Sciatic nerve (tissue), 2 donors: ENCODE measurements at regions not wholly inside any gene's neighbourhood (a gene's known extent, or its start where the extent isn't known, plus 50 kb on each side); places are given as distances from the start of the nearest gene placed in this dataset.
"Not testable (repeated sequence)": the region's sequence is repeated elsewhere in the genome, so short reads cannot be mapped to it uniquely, and the experiment has no call there.

Source experiments
- ATAC-seq: fragments of 200-7000 bp; cut with Tn5 transposase; one replicate; pipeline ENCODE4 v1.9.1; 2020; ENCODE audit warnings: mild to moderate bottlenecking, moderate library complexity
- DNase-seq: peaks from one replicate; pipeline ENCODE4 v3.0.0-alpha.2; 2020; ENCODE audit warnings: low spot score
- intact Hi-C: fragments of 100-400 bp; cut with DNase I; formaldehyde crosslinking; loops from one replicate; pipeline ENCODE4 v1.14.2; 2022
- donor health status: DM: no; HTN: no; CAD: no.
- donor health status: DM: no; HTN: no; CAD: no.

DNA sequence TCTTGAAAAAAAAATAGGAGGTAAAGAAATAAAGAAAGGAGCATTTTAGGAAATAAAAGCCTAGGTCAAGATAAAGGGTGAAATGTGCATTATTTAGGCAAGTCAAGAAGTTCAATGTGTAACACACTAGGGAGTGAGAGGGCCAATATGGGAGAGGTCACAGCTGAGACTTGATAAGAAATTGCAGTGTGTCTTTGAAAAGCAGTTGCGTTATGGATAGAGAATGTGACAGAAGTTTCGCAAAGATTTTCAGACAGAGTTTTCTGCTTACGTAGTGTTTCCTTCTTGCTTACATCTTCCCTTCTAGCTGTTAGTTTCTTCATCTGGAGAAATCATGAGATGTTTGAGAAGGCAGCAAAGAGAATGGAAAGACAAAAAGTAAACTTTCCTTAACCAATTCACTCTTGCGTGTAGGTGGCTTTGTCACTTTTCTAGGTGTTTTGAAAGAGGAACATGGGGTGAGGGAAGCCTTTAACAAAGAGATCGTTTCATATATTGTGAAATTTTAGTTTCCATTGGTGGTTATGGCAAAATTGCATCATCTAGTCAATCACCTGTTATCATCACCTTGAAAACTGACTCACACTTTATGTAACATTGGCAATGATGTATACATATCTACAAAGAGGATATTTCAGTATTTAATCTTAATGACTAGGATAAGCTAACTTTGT, 975.5 kb downstream of the OLFM4 start:
- intact Hi-C loops, result no loop called here
- DNase-seq, result no peak
- ATAC-seq, result no peak

- no peak for DNase-seq
- no peak for ATAC-seq
- intact Hi-C loops, result no loop called here
Measured at GRCh38 chr13:54016542-54016941, 987.9 kb downstream of the OLFM4 start.

DNA sequence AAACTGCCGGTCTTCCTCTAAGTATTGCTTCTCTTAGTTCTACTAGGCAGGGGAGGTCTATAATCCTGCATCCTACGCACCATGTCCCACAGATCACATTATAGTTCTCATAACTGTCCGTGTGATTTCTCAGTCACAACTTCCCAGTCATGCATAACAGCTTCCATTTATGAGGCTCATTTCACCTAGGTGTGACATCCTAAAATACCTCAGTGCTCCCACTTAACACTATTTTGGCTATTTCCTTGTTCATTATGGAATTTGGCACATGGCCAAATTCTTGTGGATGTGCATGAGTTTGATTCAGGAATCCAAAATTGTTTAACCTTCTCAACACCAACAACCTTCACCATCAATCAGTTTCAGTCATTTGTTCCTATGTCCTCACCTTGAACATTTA, 989.9 kb downstream of the OLFM4 start:
- intact Hi-C loops, result no loop called here
- DNase-seq (no peak), ATAC-seq (no peak)

GRCh38 chr13:54029226-54029625, 1000.6 kb downstream of the OLFM4 start:
- DNase-seq (no peak), ATAC-seq (no peak)
- intact Hi-C loops, result no loop called here

DNA sequence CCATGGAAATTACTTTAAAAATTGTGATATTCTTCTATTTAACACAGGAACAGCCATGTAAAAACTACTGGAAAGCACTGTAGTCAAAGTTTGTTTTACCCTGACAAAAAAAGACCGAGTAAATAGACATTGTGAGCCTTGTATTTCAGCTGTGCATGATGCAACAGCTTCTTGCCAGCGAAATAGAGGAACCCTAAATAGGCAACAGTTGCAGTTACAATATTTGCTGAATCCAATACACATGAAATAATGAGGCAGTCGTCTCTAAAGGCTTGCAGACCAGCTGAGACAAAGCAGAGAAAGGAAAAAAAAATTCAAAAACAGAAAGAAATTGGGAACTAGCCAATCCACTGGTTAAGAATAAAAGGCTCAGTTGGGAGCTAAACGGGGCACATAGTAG, 1001.1 kb downstream of the OLFM4 start:
- ATAC-seq (peak; percentile 44), DNase-seq (no peak)
- intact Hi-C loops, result no loop called here

DNA sequence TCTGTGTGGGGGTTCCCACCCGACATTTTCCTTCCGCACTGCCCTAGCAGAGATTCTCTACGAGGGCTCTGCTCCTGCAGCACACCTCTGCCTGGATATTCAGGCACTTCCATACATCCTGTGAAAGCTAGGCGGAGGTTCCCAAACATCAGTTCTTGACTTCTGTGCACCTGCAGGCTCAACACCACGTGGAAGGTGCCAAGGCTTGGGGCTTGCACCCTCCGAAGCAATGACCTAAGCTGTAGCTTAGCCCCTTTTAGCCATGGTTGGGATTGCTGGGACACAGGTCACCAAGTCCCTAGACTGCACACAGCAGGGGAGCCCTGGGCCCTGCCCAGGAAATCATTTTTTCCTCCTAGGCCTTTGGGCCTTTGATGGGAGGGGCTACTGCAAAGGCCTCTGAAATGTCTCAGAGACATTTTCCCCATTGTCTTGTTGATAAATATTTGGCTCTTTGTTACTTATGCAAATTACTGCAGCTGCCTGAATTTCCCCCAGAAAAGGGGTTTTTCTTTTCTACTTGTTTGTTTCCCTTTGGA, 1004.8 kb downstream of the OLFM4 start:
- DNase-seq (no peak), ATAC-seq (no peak)
- intact Hi-C loops, result no loop called here

DNA sequence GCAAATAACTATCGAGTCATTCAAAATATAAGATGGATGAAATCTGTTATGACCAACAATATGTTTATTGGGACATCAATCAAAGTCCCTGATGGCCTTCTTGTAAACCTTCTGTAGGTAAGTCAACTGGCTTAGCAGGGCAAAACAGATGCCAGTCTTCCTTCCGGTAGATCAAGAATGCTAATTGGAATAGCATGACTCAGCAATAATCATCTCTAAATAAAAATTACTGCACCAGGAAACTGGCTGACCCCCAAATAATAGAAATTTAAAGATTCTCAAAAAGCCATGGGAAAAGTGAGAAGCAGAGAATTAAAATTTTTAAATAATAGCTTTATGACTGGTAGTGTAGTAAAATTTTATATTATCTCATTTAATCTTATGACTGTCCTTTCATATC, 1005.4 kb downstream of the OLFM4 start:
- DNase-seq (no peak), ATAC-seq (no peak)
- intact Hi-C loops, result no loop called here

- ATAC-seq, DNase-seq, intact Hi-C loops: not testable (repeated sequence)
Measured at GRCh38 chr13:54057416-54057815, 1028.8 kb downstream of the OLFM4 start.

- DNase-seq, intact Hi-C loops, ATAC-seq: not testable (repeated sequence)
Measured at GRCh38 chr13:54069958-54070357, 1041.3 kb downstream of the OLFM4 start.

DNA sequence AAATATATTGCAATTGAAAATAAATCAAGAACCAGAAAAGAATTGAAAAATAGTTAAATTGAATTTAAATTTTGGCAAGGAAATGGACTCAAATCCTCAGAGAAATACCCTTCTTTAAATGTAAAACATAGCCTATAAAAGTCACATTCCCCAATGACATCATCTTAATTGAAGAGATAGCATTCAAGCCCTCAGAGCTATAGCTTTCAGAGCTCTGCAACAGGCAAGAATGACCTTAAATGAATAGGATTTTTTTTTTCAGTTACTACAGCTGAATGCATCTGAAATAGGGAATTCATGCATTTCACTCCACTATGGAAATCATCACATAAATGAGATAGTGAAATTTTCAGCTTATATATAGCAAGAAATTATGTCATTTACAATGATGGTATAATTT, 1049.0 kb downstream of the OLFM4 start:
- DNase-seq, result no peak
- ATAC-seq, result no peak
- intact Hi-C loops, result no loop called here

- no peak for DNase-seq
- no peak for ATAC-seq
- intact Hi-C loops, result no loop called here
Measured at GRCh38 chr13:54078271-54078870, 1049.8 kb downstream of the OLFM4 start.

DNA sequence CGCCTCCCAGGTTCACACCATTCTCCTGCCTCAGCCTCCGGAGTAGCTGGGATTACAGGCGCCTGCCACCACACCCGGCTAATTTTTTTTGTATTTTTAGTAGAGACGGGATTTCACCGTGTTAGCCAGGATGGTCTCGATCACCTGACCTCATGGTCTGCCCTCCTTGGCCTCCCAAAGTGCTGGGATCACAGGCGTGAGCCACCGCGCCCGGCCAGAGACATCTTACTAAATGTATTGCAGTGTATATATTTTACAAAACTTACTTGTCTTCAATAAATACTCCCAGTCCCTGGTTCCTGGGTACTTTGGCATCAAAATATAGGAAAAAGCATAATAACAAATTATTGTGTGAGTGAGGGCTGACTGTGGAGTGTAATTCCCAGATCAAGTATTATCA, 1053.7 kb downstream of the OLFM4 start:
- DNase-seq, ATAC-seq, intact Hi-C loops: not testable (repeated sequence)

- intact Hi-C loops, result no loop called here
- DNase-seq, result no peak
- no peak for ATAC-seq
Measured at GRCh38 chr13:54091884-54092283, 1063.3 kb downstream of the OLFM4 start.

GRCh38 chr13:54092686-54093085, 1064.1 kb downstream of the OLFM4 start:
- no peak for ATAC-seq
- intact Hi-C loops, result no loop called here
- DNase-seq, result no peak

DNA sequence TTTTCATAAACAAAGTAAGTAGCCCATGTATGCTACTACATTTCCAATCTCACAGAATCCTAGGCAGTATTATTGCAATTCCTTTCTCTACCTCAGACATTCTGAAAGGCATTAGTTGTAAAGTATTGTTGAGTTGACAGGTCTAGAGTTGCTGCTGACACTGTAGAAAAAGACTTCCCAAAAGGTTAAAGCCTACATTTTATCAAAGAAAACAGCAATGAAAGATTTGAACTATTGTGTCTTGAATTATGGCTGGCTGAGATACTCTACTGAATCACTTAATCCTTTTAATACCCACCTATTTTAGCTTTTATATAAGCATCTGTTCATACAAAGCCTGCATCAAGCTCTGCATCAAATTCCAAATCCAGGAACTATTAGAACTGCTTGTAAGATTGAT, 1082.0 kb downstream of the OLFM4 start:
- DNase-seq (no peak), ATAC-seq (no peak)
- intact Hi-C loops, result no loop called here

- ATAC-seq (no peak), DNase-seq (no peak)
- intact Hi-C loops, result no loop called here
Measured at GRCh38 chr13:54124700-54125099, 1096.1 kb downstream of the OLFM4 start.

DNA sequence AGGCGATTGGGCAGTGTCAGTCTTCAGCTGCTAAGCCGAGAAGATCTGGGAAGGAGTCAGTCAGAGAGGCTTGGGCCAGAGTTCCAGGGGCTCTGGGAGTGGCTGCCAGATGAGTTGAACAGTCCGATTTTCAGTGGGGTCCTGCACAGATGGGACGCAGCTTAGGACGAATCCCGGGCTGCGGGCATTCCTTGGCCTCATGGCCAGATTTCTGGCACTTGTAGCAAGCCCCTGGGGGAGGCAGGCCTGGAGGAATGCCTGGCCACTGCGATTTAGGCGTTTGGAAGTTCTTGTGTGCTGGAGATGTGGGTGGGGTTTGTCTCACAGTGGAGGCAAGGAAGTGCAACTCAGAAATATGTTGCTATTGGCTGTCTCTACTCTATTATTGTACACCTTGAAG, 1102.3 kb downstream of the OLFM4 start:
- DNase-seq, ATAC-seq, intact Hi-C loops: not testable (repeated sequence)

GRCh38 chr13:54131433-54131832, 1102.8 kb downstream of the OLFM4 start:
- DNase-seq, ATAC-seq, intact Hi-C loops: not testable (repeated sequence)

DNA sequence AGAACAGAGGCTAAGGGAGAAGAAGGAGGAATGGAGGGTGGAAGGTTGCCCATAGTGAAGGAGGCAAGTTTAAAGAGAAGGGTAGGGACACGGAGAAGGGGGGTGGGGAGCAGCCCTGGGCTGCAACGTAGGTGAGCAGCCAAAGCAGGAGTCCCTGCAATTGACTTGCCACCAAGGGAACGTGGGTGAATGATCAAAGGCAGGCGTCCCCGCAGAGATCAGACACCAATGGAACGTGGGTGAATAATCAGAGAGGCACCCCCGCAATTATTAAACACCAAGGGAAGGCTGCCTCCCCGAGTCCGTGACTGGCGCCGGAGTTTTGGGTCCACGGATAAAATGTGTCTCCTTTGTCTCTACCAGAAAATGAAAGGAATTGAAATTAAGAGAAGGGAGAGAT, 1103.5 kb downstream of the OLFM4 start:
- DNase-seq, ATAC-seq, intact Hi-C loops: not testable (repeated sequence)

DNA sequence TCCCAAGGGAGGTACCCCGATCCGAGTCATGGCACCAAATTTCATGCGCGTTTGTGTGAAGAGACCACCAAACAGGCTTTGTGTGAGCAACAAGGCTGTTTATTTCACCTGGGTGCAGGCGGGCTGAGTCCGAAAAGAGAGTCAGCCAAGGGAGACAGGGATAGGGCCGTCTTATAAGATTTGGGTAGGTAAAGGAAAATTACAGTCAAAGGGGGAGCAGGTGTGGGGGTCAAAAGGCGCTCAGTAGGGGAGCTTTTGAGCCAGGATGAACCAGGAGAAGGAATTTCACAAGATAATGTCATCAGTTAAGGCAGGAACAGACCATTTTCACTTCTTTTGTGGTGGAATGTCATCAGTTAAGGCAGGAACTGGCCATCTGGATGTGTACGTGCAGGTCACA, 1104.1 kb downstream of the OLFM4 start:
- DNase-seq, intact Hi-C loops, ATAC-seq: not testable (repeated sequence)

DNA sequence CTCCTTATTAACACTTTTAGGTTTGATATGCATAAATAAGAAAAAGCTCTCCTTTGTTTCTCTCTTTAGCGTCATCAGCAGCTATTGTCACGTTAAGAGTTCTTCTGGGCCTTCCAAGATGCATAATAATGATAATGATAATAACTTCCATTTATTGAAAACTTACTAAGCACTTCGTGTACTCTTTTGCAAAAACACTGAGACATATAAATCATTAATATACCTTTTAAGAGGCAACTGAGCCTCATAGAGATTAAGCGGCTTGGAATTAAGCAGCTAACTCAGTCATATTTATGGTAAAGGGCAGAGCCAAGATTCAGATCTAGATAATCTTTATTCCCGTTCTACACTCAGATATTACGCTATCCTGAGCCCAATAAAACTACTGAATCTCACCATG, 1105.1 kb downstream of the OLFM4 start:
- intact Hi-C loops, result no loop called here
- DNase-seq (no peak), ATAC-seq (no peak)
